Heart left ventricle (tissue), 16 donors: ENCODE measurements at regions not wholly inside any gene's neighbourhood (a gene's known extent, or its start where the extent isn't known, plus 50 kb on each side); places are given as distances from the start of the nearest gene placed in this dataset.

Experiments
- ATAC-seq, 4 donors: fragments of 200-7000 bp; cut with Tn5 transposase; one replicate each; pipeline ENCODE4 v1.9.1; 2020 to 2022; ENCODE audit warnings: moderate library complexity in 4 of 4, mild to moderate bottlenecking in 3 of 4, moderate number of reproducible peaks in 1 of 4
- DNase-seq, 5 donors: peaks; one replicate each; pipeline ENCODE4 v3.0.0-alpha.2; 2020
- H3K27ac ChIP-seq, 12 donors: fragments of 200-600 bp; sonication (generic) in 4 of 12; one replicate each; pipeline versions ENCODE4 v1.5.0 to v1.8.0; 2016 to 2022; ENCODE audit warnings: mild to moderate bottlenecking in 2 of 12
- H3K27me3 ChIP-seq, 9 donors: fragments of 200-600 bp; sonication (generic) in 2 of 9; one replicate each; pipeline versions ENCODE4 v1.5.1 to v1.8.0; 2016 to 2022; ENCODE audit warnings: mild to moderate bottlenecking in 3 of 9
- H3K36me3 ChIP-seq, 9 donors: fragments of 200-600 bp; sonication (generic) in 2 of 9; one replicate each; pipeline versions ENCODE4 v1.5.0 to v1.8.0; 2018 to 2022; ENCODE audit warnings: mild to moderate bottlenecking in 2 of 9
- H3K4me1 ChIP-seq, 12 donors: fragments of 200-600 bp; sonication (generic) in 4 of 12; one replicate each; pipeline versions ENCODE4 v1.5.0 to v1.8.0; 2016 to 2022; ENCODE audit warnings: mild to moderate bottlenecking in 3 of 12
- H3K4me3 ChIP-seq, 12 donors: fragments of 200-600 bp; sonication (generic) in 4 of 12; one replicate each; pipeline versions ENCODE4 v1.5.0 to v1.8.0; 2017 to 2022; ENCODE audit warnings: mild to moderate bottlenecking in 9 of 12, moderate library complexity in 4 of 12
- H3K9me3 ChIP-seq, 12 donors: fragments of 200-600 bp; sonication (generic) in 4 of 12; one replicate each; pipeline versions ENCODE4 v1.5.0 to v1.8.0; 2016 to 2022; ENCODE audit warnings: mild to moderate bottlenecking in 1 of 12
- POLR2A ChIP-seq, 2 donors: fragments of 450-650 bp; IDR thresholded peaks; one replicate each; pipeline ENCODE4 v1.6.1; 2017; ENCODE audit warnings: antibody characterized with exemption in 2 of 2, mild to moderate bottlenecking in 2 of 2, moderate library complexity in 2 of 2
- WGBS, 4 donors: extraction: QIAGEN DNeasy Blood & Tissue Kit in 2 of 4; methylation state at CpG; one replicate each; pipeline versions ENCODE4 v1.1.5 to v1.1.7; 2013 to 2018; 5-methylcytosine and 5-hydroxymethylcytosine counted together
- intact Hi-C, 10 donors: fragments of 100-400 bp; cut with DNase I; formaldehyde crosslinking; loops; one replicate each; pipeline versions ENCODE4 v1.11.1 to v1.14.2; 2022
- TF ChIP-seq, protein P1 (sequence below), 12 donors: fragments of 200-600 bp; sonication (generic) in 4 of 12; IDR thresholded peaks; one replicate each; pipeline versions ENCODE4 v1.5.0 to v1.8.0; 2018 to 2022; ENCODE audit warnings: antibody characterized with exemption in 12 of 12, mild to moderate bottlenecking in 5 of 12
- donor health status: ischemic (EF 13 %, LVEDD 7.1; RV severe dilation, severe dysfunction).
- donor health status: healthy with polysubstance abuse.
- donor health status: DM: no; HTN: yes; CAD: no.
- donor health status: DM: no; HTN: no; CAD: no.
- donor health status: ischemic (EF 25% LVEDD 6.9; RV normal size, moderate dysfunction).
- donor health status: ischemic (EF 25% LVEDD 5.7; RV mildly dilated, moderate dysfunction).
- donor health status: healthy.
- donor health status: DM: yes; HTN: yes; CAD: no.
- donor health status: ischemic (EF 35%, LVEDD 5.7; RV mildly dilated, moderate dysfunction).
- donor health status: nonischemic (EF 11% LVEDD 7.7; RV severe dilation, severe dysfunction).
- donor health status: DM: yes; HTN: yes; CAD: no.
- donor health status: PGD.
- donor health status: ischemic (EF 29% LVEDD 5.4; RV normal size, mild dysfunction).
- donor health status: nonischemic (EF 23%, LVEDD 6.1; RV moderate dilation, normal function).

DNA sequence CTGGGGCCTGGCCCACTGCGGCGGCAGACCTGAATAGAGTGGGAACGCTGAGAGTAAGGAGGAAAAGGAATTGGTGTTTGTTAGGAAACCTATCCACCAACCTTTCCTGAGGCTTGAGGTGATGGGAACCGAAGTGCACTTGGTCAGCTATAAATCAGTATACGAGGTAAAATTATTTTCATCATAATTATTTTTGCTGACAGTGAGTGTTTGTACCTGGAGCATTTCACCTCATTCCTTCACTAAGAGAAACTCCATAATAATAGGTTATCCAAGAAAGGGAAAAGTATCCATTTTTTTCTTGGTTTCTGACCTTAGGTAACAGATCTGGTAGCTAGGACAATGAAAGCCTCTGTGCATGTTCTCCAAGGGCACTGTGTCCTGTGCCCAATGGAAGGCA lies 138.6 kb upstream of the RGPD4 start:
- ATAC-seq (no peak), DNase-seq (no peak)
- intact Hi-C loops = no loop called here
- no peaks in the 10 kb centered on the region for H3K4me1 ChIP-seq
- no peaks in the 10 kb centered on the region for H3K9me3 ChIP-seq
- H3K27me3 ChIP-seq = peaks cover 0 to 2% (median 0%) of the 10 kb centered on the region in 9 donors
- H3K36me3 ChIP-seq = no peaks in the 10 kb centered on the region
- no peak overlapping the region for H3K27ac ChIP-seq
- 86 to 90% (median 88%) methylated on average over 5 of the region's 5 CpGs for WGBS, 4 donors
- no peak overlapping the region for H3K4me3 ChIP-seq
- TF ChIP-seq, protein P1, sequence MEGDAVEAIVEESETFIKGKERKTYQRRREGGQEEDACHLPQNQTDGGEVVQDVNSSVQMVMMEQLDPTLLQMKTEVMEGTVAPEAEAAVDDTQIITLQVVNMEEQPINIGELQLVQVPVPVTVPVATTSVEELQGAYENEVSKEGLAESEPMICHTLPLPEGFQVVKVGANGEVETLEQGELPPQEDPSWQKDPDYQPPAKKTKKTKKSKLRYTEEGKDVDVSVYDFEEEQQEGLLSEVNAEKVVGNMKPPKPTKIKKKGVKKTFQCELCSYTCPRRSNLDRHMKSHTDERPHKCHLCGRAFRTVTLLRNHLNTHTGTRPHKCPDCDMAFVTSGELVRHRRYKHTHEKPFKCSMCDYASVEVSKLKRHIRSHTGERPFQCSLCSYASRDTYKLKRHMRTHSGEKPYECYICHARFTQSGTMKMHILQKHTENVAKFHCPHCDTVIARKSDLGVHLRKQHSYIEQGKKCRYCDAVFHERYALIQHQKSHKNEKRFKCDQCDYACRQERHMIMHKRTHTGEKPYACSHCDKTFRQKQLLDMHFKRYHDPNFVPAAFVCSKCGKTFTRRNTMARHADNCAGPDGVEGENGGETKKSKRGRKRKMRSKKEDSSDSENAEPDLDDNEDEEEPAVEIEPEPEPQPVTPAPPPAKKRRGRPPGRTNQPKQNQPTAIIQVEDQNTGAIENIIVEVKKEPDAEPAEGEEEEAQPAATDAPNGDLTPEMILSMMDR (IDR thresholded peaks at IDR 0.05) = no peak
- TF ChIP-seq POLR2A (IDR thresholded peaks at IDR 0.05) = no peak

GRCh38 chr2:107693604-107694003 lies 133.1 kb upstream of the RGPD4 start:
- no peak for ATAC-seq
- intact Hi-C loops = no loop called here
- DNase-seq = no peak
- no peak overlapping the region for H3K4me3 ChIP-seq
- no peak overlapping the region for H3K27ac ChIP-seq
- TF ChIP-seq, protein P1 (IDR thresholded peaks at IDR 0.05) = no peak
- no peak for TF ChIP-seq POLR2A (IDR thresholded peaks at IDR 0.05)
- no peaks in the 10 kb centered on the region for H3K9me3 ChIP-seq
- no peaks in the 10 kb centered on the region for H3K4me1 ChIP-seq
- WGBS, 4 donors = 76 to 84% (median 81%) methylated on average over 3 of the region's 3 CpGs
- H3K27me3 ChIP-seq = peaks cover 0 to 4% (median 0%) of the 10 kb centered on the region in 9 donors
- H3K36me3 ChIP-seq = no peaks in the 10 kb centered on the region

DNA sequence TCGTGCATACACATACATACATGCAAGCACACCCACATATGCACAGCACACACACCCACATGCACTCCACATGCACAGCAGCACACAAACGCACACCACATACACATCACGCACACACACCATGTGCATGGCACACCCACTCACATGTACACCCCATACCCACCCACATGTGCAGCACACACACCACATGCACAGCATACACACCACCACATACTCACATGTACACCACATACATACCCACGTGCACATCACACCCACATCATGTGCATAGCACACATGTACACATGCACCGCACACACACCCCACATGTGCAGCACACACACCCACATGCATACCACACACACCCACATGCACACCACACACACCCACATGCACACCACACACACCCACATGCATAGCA lies 132.0 kb upstream of the RGPD4 start:
- DNase-seq = no peak
- Histone ChIP-seq H3K4me3 (no peak overlapping the region), H3K36me3 (no peaks in the 10 kb centered on the region), H3K27me3 (peaks cover 0 to 4% (median 0%) of the 10 kb centered on the region in 9 donors), H3K4me1 (no peaks in the 10 kb centered on the region), H3K9me3 (no peaks in the 10 kb centered on the region), H3K27ac (no peak overlapping the region)
- 81 to 97% (median 88%) methylated on average over 5 of the region's 5 CpGs for WGBS, 4 donors
- ATAC-seq = no peak
- intact Hi-C loops = no loop called here
- TF ChIP-seq POLR2A (IDR thresholded peaks at IDR 0.05) = no peak
- TF ChIP-seq, protein P1 (IDR thresholded peaks at IDR 0.05) = no peak

GRCh38 chr2:107697385-107697784 lies 129.3 kb upstream of the RGPD4 start:
- intact Hi-C loops = no loop called here
- no peak for TF ChIP-seq POLR2A (IDR thresholded peaks at IDR 0.05)
- TF ChIP-seq, protein P1 (IDR thresholded peaks at IDR 0.05) = no peak
- Histone ChIP-seq H3K9me3 (no peaks in the 10 kb centered on the region), H3K4me3 (no peak overlapping the region), H3K4me1 (no peaks in the 10 kb centered on the region), H3K27me3 (peaks cover 0 to 4% (median 0%) of the 10 kb centered on the region in 9 donors), H3K36me3 (no peaks in the 10 kb centered on the region), H3K27ac (no peak overlapping the region)
- ATAC-seq (no peak), DNase-seq (no peak)
